ENCODE measurements at regions not wholly inside any gene's neighbourhood (a gene's known extent, or its start where the extent isn't known, plus 50 kb on each side); places are given as distances from the start of the nearest gene placed in this dataset.

GRCh38 chr18:70513502-70514171 lies 224.8 kb downstream of the SOCS6 start (continued):
- no peak for TF ChIP-seq GPBP1L1 (CRISPR knock-in tag; IDR thresholded peaks at IDR 0.05)
- TF ChIP-seq ZNF282 (IDR thresholded peaks at IDR 0.05; ENCODE audit: partially characterized antibody), result no peak
- no peak for TF ChIP-seq SIX1 (CRISPR knock-in tag; IDR thresholded peaks at IDR 0.05; ENCODE audit: borderline replicate concordance)
- no peak for TF ChIP-seq ZNF780A (CRISPR knock-in tag; IDR thresholded peaks at IDR 0.05)
- no peak for TF ChIP-seq JUND (CRISPR knock-in tag; IDR thresholded peaks at IDR 0.05)
- no peak for TF ChIP-seq SMAD3 (CRISPR knock-in tag; IDR thresholded peaks at IDR 0.05)
- no peak for TF ChIP-seq ZUFSP (CRISPR knock-in tag; IDR thresholded peaks at IDR 0.05; ENCODE audit: borderline replicate concordance)

- no peaks in the 10 kb centered on the region for H3K9me3 ChIP-seq (ENCODE audit: low read length)
- ATAC-seq, result no peak
- intact Hi-C loops (cut with micrococcal nuclease; ENCODE audit: unreplicated experiment) (no loop called here), in situ Hi-C loops (cut with HindIII; ENCODE audit: extremely low pct_ligation_motif_present, low pct_unique_long_range_greater_than_20kb) (no loop called here)
- H3K4me2 ChIP-seq (ENCODE audit: low read depth, low read length), result no peak overlapping the region
- POLR2A ChIA-PET, result no interaction called here
- H3K4me1 ChIP-seq (ENCODE audit: insufficient read depth, low read length), result no peaks in the 10 kb centered on the region
- no peak for FAIRE-seq
- H3K27me3 ChIP-seq (ENCODE audit: control insufficient read depth in 1 of 2, insufficient read depth in 2 of 2, low read length in 2 of 2), result peaks cover 0 to 5% of the 10 kb centered on the region in 2 experiments; a peak in 1 of 5 replicates
- no TSS peak for BruUV-seq (replicated peaks)
- H3K9ac ChIP-seq (ENCODE audit: insufficient read depth, low read depth, low read length), result no peak overlapping the region
- H2AFZ ChIP-seq (ENCODE audit: low read length), result no peak overlapping the region
- 3% methylated on average over 4 of the region's 4 CpGs for WGBS (ENCODE audit: low lambda C conversion rate)
- no peak overlapping the region for H3K27ac ChIP-seq (ENCODE audit: extremely low read length, insufficient read depth, low read length)
- DNase-seq (ENCODE audit: low spot score), result no peak
- CTCF ChIA-PET (ENCODE audit: low intra/inter-chr PET ratio, low total read pairs), result no interaction called here
- no peaks in the 10 kb centered on the region for H4K20me1 ChIP-seq (ENCODE audit: insufficient read depth, low read length)
- H3K4me3 ChIP-seq (replicated peaks in 1 of 3; ENCODE audit: insufficient read depth in 1 of 3, low read depth in 2 of 3, low read length in 3 of 3), result no peak overlapping the region
- no peaks in the 10 kb centered on the region for H3K79me2 ChIP-seq (ENCODE audit: insufficient read depth, low read length)
- H3K36me3 ChIP-seq (replicated peaks in 1 of 2; ENCODE audit: control insufficient read depth in 1 of 2, insufficient read depth in 2 of 2, low read length in 2 of 2), result no peaks in the 10 kb centered on the region
- TF ChIP-seq FOXP1 (IDR thresholded peaks at IDR 0.05) (no peak), FOXP1 (CRISPR knock-in tag; IDR thresholded peaks at IDR 0.05) (no peak), SRF (IDR thresholded peaks at IDR 0.05; ENCODE audit: low read depth, low read length) (no peak), ZNF20 (CRISPR knock-in tag; IDR thresholded peaks at IDR 0.05) (no peak), ATF2 (CRISPR knock-in tag; IDR thresholded peaks at IDR 0.05) (no peak), ZNF883 (CRISPR knock-in tag; IDR thresholded peaks at IDR 0.05; ENCODE audit: not compliant biosample characterization) (no peak), HDAC2 (CRISPR knock-in tag; IDR thresholded peaks at IDR 0.05) (no peak), ELK4 (CRISPR knock-in tag; IDR thresholded peaks at IDR 0.05; ENCODE audit: borderline replicate concordance) (no peak), AKAP8 (CRISPR knock-in tag; IDR thresholded peaks at IDR 0.05) (no peak), ZFP36 (IDR thresholded peaks at IDR 0.05; ENCODE audit: borderline replicate concordance, low read depth, low read length, partially characterized antibody) (no peak), BHLHE40 (IDR thresholded peaks at IDR 0.05; ENCODE audit: low read length) (no peak)
These were observed 219.1 kb downstream of the SOCS6 start for GRCh38 chr18:70507970-70508369.

Data from HepG2 (cell line).